GM23338 (cell line): ENCODE measurements at regions not wholly inside any gene's neighbourhood (a gene's known extent, or its start where the extent isn't known, plus 50 kb on each side); places are given as distances from the start of the nearest gene placed in this dataset.

Experiments
- CREB1 ChIP-seq: fragments of 250-450 bp; sonication (Bioruptor Pico); IDR thresholded peaks from 2 replicates; pipeline ENCODE4 v1.5.0; 2020; ENCODE audit warnings: low read depth, mild to moderate bottlenecking, moderate library complexity
- EZH2 ChIP-seq: fragments of 200-600 bp; sonication (generic); IDR thresholded peaks from one replicate; pipeline ENCODE4 v1.8.0; 2017; ENCODE audit warnings: antibody characterized with exemption, mild to moderate bottlenecking, low read depth; ENCODE audit not compliant: unreplicated experiment
- EZH2phosphoT487 ChIP-seq: fragments of 200-600 bp; sonication (generic); IDR thresholded peaks from one replicate; pipeline ENCODE4 v1.8.1; 2018; ENCODE audit warnings: antibody characterized with exemption; ENCODE audit not compliant: unreplicated experiment
- JUNB ChIP-seq: IDR thresholded peaks from one replicate; pipeline ENCODE4 v1.6.1; 2016; ENCODE audit warnings: antibody characterized with exemption; ENCODE audit not compliant: unreplicated experiment
- NANOG ChIP-seq: IDR thresholded peaks from 2 replicates; pipeline ENCODE4 v1.6.1; 2016; ENCODE audit warnings: antibody characterized with exemption, borderline replicate concordance
- POLR2AphosphoS5 ChIP-seq: IDR thresholded peaks from 2 replicates; pipeline ENCODE4 v1.6.1; 2016; ENCODE audit warnings: antibody characterized with exemption, low read depth
- STAT1 ChIP-seq: IDR thresholded peaks from one replicate; pipeline ENCODE4 v1.6.1; 2016; ENCODE audit warnings: antibody characterized with exemption; ENCODE audit not compliant: unreplicated experiment
- ZNF114 ChIP-seq: fragments of 250-450 bp; sonication (Bioruptor Pico); IDR thresholded peaks from 2 replicates; pipeline ENCODE4 v1.5.0; 2020; ENCODE audit warnings: mild to moderate bottlenecking, moderate library complexity
- ZNF331 ChIP-seq: fragments of 250-450 bp; sonication (Bioruptor Pico); IDR thresholded peaks from 2 replicates; pipeline ENCODE4 v1.5.0; 2020; ENCODE audit warnings: low read depth, mild to moderate bottlenecking, moderate library complexity
- TF ChIP-seq, protein P1 (sequence below), 2 experiments: fragments of 200-600 bp in 1 of 2; sonication (generic) in 1 of 2; conservative IDR thresholded peaks; 2 replicates each; pipeline versions ENCODE4 v1.5.1 to v1.6.1; 2016 to 2017; ENCODE audit warnings: antibody characterized with exemption in 2 of 2, low read depth in 2 of 2, mild to moderate bottlenecking in 2 of 2, moderate library complexity in 1 of 2
- TF ChIP-seq, protein P2 (sequence below): IDR thresholded peaks from 2 replicates; pipeline ENCODE4 v1.6.1; 2016; ENCODE audit warnings: antibody characterized with exemption
- TF ChIP-seq, protein P3 (sequence below): IDR thresholded peaks from one replicate; pipeline ENCODE4 v1.6.1; 2018; ENCODE audit warnings: antibody characterized with exemption; ENCODE audit not compliant: unreplicated experiment
- TF ChIP-seq, protein P4 (sequence below): fragments of 250-450 bp; sonication (Bioruptor Pico); IDR thresholded peaks from 2 replicates; pipeline ENCODE4 v1.5.0; 2020; ENCODE audit warnings: mild to moderate bottlenecking, moderate library complexity

DNA sequence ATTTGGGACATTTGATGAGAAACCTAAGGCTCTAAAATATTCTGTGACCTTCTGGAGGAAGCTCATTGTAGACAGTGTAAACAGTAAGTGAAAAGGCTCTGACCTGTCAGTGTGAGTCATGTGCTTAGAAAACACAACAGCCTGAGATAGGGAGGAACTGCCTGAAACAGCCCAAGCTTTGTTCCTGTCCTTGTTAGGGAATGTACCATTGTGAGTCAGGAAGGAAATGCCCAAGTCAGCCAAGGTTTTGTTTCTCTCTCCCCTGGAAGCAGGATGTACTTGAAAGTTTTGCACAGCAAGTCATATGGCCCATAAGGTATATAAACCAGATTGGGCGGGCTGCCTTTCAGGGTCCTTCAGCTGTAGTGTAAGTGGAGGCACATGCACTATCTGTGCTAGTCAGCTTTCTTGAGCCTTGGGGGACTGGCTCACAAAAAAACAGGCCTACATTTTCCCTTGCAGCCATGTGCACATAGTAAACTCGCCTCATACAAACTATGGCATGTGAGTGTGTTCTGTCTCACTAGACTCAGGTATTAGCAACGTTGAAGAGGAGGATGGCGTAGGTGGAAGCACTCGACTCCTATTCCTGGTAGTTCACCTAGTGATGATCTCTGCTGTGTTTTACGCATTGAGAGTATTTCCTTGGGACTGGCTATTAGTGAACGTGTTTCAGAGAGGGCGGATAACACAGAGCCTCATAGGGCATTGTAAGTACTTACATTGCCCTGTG is 141.2 kb upstream of the KLHL1 start:
- TF ChIP-seq EZH2, result no peak
- TF ChIP-seq, protein P1, sequence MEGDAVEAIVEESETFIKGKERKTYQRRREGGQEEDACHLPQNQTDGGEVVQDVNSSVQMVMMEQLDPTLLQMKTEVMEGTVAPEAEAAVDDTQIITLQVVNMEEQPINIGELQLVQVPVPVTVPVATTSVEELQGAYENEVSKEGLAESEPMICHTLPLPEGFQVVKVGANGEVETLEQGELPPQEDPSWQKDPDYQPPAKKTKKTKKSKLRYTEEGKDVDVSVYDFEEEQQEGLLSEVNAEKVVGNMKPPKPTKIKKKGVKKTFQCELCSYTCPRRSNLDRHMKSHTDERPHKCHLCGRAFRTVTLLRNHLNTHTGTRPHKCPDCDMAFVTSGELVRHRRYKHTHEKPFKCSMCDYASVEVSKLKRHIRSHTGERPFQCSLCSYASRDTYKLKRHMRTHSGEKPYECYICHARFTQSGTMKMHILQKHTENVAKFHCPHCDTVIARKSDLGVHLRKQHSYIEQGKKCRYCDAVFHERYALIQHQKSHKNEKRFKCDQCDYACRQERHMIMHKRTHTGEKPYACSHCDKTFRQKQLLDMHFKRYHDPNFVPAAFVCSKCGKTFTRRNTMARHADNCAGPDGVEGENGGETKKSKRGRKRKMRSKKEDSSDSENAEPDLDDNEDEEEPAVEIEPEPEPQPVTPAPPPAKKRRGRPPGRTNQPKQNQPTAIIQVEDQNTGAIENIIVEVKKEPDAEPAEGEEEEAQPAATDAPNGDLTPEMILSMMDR (conservative IDR thresholded peaks at IDR 0.05; ENCODE audit: low read depth in 2 of 2), result no peak
- no peak for TF ChIP-seq POLR2AphosphoS5
- TF ChIP-seq, protein P2, sequence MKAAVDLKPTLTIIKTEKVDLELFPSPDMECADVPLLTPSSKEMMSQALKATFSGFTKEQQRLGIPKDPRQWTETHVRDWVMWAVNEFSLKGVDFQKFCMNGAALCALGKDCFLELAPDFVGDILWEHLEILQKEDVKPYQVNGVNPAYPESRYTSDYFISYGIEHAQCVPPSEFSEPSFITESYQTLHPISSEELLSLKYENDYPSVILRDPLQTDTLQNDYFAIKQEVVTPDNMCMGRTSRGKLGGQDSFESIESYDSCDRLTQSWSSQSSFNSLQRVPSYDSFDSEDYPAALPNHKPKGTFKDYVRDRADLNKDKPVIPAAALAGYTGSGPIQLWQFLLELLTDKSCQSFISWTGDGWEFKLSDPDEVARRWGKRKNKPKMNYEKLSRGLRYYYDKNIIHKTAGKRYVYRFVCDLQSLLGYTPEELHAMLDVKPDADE, result no peak
- TF ChIP-seq ZNF331, result no peak
- no peak for TF ChIP-seq CREB1 (CRISPR knock-in tag)
- no peak for TF ChIP-seq EZH2phosphoT487
- no peak for TF ChIP-seq ZNF114 (CRISPR knock-in tag)
- TF ChIP-seq, protein P3, sequence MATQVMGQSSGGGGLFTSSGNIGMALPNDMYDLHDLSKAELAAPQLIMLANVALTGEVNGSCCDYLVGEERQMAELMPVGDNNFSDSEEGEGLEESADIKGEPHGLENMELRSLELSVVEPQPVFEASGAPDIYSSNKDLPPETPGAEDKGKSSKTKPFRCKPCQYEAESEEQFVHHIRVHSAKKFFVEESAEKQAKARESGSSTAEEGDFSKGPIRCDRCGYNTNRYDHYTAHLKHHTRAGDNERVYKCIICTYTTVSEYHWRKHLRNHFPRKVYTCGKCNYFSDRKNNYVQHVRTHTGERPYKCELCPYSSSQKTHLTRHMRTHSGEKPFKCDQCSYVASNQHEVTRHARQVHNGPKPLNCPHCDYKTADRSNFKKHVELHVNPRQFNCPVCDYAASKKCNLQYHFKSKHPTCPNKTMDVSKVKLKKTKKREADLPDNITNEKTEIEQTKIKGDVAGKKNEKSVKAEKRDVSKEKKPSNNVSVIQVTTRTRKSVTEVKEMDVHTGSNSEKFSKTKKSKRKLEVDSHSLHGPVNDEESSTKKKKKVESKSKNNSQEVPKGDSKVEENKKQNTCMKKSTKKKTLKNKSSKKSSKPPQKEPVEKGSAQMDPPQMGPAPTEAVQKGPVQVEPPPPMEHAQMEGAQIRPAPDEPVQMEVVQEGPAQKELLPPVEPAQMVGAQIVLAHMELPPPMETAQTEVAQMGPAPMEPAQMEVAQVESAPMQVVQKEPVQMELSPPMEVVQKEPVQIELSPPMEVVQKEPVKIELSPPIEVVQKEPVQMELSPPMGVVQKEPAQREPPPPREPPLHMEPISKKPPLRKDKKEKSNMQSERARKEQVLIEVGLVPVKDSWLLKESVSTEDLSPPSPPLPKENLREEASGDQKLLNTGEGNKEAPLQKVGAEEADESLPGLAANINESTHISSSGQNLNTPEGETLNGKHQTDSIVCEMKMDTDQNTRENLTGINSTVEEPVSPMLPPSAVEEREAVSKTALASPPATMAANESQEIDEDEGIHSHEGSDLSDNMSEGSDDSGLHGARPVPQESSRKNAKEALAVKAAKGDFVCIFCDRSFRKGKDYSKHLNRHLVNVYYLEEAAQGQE, result no peak
- no peak for TF ChIP-seq NANOG
- no peak for TF ChIP-seq JUNB
- TF ChIP-seq STAT1, result no peak
- TF ChIP-seq, protein P4, sequence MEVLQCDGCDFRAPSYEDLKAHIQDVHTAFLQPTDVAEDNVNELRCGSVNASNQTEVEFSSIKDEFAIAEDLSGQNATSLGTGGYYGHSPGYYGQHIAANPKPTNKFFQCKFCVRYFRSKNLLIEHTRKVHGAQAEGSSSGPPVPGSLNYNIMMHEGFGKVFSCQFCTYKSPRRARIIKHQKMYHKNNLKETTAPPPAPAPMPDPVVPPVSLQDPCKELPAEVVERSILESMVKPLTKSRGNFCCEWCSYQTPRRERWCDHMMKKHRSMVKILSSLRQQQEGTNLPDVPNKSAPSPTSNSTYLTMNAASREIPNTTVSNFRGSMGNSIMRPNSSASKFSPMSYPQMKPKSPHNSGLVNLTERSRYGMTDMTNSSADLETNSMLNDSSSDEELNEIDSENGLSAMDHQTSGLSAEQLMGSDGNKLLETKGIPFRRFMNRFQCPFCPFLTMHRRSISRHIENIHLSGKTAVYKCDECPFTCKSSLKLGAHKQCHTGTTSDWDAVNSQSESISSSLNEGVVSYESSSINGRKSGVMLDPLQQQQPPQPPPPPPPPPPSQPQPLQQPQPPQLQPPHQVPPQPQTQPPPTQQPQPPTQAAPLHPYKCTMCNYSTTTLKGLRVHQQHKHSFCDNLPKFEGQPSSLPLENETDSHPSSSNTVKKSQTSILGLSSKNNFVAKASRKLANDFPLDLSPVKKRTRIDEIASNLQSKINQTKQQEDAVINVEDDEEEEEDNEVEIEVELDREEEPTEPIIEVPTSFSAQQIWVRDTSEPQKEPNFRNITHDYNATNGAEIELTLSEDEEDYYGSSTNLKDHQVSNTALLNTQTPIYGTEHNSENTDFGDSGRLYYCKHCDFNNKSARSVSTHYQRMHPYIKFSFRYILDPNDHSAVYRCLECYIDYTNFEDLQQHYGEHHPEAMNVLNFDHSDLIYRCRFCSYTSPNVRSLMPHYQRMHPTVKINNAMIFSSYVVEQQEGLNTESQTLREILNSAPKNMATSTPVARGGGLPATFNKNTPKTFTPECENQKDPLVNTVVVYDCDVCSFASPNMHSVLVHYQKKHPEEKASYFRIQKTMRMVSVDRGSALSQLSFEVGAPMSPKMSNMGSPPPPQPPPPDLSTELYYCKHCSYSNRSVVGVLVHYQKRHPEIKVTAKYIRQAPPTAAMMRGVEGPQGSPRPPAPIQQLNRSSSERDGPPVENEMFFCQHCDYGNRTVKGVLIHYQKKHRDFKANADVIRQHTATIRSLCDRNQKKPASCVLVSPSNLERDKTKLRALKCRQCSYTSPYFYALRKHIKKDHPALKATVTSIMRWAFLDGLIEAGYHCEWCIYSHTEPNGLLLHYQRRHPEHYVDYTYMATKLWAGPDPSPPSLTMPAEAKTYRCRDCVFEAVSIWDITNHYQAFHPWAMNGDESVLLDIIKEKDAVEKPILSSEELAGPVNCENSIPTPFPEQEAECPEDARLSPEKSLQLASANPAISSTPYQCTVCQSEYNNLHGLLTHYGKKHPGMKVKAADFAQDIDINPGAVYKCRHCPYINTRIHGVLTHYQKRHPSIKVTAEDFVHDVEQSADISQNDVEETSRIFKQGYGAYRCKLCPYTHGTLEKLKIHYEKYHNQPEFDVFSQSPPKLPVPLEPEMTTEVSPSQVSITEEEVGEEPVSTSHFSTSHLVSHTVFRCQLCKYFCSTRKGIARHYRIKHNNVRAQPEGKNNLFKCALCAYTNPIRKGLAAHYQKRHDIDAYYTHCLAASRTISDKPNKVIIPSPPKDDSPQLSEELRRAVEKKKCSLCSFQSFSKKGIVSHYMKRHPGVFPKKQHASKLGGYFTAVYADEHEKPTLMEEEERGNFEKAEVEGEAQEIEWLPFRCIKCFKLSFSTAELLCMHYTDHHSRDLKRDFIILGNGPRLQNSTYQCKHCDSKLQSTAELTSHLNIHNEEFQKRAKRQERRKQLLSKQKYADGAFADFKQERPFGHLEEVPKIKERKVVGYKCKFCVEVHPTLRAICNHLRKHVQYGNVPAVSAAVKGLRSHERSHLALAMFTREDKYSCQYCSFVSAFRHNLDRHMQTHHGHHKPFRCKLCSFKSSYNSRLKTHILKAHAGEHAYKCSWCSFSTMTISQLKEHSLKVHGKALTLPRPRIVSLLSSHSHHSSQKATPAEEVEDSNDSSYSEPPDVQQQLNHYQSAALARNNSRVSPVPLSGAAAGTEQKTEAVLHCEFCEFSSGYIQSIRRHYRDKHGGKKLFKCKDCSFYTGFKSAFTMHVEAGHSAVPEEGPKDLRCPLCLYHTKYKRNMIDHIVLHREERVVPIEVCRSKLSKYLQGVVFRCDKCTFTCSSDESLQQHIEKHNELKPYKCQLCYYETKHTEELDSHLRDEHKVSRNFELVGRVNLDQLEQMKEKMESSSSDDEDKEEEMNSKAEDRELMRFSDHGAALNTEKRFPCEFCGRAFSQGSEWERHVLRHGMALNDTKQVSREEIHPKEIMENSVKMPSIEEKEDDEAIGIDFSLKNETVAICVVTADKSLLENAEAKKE (CRISPR knock-in tag), result no peak
